ENCODE measurements at regions not wholly inside any gene's neighbourhood (a gene's known extent, or its start where the extent isn't known, plus 50 kb on each side); places are given as distances from the start of the nearest gene placed in this dataset.

- no peak for DNase-seq (ENCODE audit: low spot score)
Observed at GRCh38 chr2:61774351-61774750, 79.5 kb downstream of the FAM161A start.

DNA sequence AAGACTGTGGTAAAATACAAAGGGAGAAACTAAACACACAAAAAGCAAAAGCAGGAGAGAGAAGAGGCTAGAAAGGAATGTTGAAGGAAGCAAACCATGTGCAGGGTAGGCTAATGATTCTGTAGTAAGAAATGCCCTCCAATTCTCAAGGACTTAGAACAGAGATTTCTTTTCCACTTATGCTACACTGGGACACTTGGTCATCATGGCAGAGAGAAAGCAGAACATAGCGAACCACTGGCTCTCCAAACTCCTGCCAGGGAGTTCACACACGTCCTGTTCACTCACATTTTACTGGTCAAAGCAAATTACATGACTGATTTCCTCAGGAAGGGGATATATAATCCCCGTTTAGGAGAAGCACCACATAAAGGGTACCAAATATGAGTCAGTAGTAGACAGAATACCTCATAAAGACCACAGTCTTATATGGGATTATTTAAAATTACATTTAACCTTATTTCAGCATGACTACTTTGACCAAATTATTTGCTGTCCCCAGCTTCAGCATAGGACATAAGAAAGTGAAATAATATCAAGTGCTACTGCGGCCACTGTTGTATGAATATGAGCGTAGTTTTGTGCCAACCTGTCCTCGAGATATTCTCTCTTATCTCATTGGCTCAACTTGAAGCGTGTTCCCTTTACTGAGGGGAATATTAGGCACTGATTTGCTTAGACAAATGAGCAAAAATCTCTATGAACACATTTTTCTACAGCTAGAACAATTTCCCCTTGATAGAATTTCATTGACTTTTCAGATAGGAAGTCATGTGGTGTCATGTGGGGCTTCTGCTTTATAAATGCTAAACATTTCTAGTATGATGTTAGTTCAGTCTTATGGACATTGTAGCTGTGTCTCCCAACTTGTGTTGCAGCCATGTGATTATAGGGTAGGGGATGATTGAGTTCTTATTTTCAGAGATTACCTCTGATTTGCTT is 81.7 kb downstream of the FAM161A start:
- in situ Hi-C loops (cut with HindIII; ENCODE audit: low sequenced_read_pairs): no loop called here

More at GRCh38 chr2:61774351-61774750, 79.5 kb downstream of the FAM161A start:
- in situ Hi-C loops (cut with HindIII; ENCODE audit: low sequenced_read_pairs): no loop called here

DNA sequence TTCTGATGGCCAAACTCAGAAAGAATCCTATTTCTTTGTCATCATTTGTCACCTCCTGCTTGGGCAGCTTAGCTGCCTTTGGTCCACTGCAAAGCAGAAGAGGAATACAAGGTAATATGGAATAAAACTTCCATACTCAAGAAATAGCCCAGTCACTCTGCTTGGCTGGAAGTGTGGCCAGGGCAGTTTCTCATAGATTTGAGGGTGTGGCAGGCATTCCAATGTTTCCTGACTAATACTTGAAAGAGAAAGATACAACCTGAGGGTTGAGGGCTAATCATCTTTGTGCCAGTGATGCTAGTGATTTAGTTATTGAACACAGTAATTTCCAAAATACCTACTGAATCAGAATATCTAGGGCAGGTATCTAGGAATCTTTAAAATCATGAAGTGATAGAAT is 83.1 kb downstream of the FAM161A start:
- in situ Hi-C loops (cut with HindIII; ENCODE audit: low sequenced_read_pairs): no loop called here
- no peak for DNase-seq (ENCODE audit: low spot score)

More for the DNA sequence above, 81.7 kb downstream of the FAM161A start:
- DNase-seq (ENCODE audit: low spot score): no peak

- in situ Hi-C loops (cut with HindIII; ENCODE audit: low sequenced_read_pairs): no loop called here
- no peak for DNase-seq (ENCODE audit: low spot score)
Observed at GRCh38 chr2:61770298-61770697, 83.6 kb downstream of the FAM161A start.

- in situ Hi-C loops (cut with HindIII; ENCODE audit: low sequenced_read_pairs): no loop called here
- no peak for DNase-seq (ENCODE audit: low spot score)
Observed at GRCh38 chr2:61769093-61769675, 84.7 kb downstream of the FAM161A start.

GRCh38 chr2:61764035-61764800 is 89.6 kb downstream of the FAM161A start:
- DNase-seq (ENCODE audit: low spot score): peak; percentile 95
- in situ Hi-C loops (cut with HindIII; ENCODE audit: low sequenced_read_pairs): no loop called here

DNA sequence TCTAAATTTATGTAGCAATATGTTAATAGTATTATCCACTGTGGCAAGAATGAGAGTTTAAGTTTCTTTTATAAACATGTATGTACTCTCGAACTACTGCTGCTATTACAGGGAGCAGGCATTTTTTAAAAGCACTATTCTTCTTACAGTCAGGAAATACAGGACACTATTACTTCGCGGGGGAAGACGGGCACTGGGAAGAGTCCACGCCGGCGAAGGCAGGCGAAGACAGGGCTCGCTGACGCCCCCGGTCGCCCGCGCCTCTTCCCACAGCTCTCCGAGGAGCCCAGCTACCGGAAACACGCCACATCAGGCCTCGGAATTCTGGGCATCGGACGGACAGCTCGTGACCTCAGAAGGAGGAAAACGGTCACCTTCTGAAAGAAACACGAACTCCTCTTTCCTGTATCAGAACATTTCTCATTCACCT is 90.2 kb downstream of the FAM161A start:
- DNase-seq (ENCODE audit: low spot score): peak; percentile 84
- in situ Hi-C loops (cut with HindIII; ENCODE audit: low sequenced_read_pairs): no loop called here

GRCh38 chr2:61762292-61762691 is 91.6 kb downstream of the FAM161A start:
- in situ Hi-C loops (cut with HindIII; ENCODE audit: low sequenced_read_pairs): no loop called here
- no peak for DNase-seq (ENCODE audit: low spot score)

DNA sequence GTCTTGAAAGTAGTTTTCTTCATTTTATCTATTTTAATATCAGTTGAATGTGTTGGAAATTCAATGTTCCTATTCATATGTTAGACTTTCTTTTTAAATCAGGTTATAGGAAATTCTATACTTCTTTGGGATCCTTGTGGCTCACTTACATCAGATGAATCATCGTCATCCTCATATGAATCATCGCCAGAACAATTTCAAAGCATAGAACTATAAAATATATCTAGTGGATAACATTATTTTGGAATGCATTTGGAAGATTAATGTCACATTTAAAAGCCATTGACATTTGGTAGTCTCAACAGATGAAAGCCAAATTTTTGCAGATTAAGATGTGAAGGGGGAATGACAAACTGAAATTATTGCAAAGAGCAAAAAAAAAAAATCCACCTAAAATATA is 94.1 kb downstream of the FAM161A start:
- no peak for DNase-seq (ENCODE audit: low spot score)
- in situ Hi-C loops (cut with HindIII; ENCODE audit: low sequenced_read_pairs): no loop called here

DNA sequence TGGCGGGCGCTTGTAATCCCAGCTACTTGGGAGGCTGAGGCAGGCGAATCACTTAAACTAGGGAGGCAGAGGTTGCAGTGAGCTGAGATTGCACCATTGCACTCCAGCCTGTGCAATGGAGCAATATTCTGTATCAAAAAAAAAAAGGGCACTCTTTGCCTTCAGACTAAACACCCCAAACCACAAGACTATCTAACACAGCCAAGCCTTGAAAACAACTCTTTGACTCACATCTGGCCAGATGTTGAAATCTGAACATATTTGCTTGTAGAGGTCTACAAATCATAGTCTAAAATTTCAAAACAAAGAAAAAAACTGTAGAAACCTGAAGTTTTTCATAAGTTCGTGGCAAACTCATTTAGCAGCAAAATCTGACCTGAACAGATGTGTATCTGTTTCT is 94.9 kb downstream of the FAM161A start:
- no peak for DNase-seq (ENCODE audit: low spot score)
- in situ Hi-C loops (cut with HindIII; ENCODE audit: low sequenced_read_pairs): no loop called here

DNA sequence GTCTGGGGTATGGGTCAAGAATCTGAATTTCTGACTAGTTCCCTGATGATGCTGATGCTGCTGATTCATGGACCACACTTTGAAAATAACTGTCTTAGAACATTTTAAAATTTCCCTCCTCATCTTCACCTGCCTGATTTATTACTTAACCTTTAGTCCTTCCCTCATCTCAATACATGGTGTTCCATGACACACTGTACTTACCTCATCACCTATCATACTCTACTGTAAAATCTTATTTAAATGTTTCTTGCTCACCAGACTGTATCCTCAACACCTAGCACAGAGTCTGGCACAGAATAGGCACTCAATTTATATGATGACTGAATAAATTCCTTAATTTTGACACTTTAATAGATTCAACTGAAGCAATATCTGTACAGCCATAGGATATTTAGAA is 95.7 kb downstream of the FAM161A start:
- in situ Hi-C loops (cut with HindIII; ENCODE audit: low sequenced_read_pairs): no loop called here
- no peak for DNase-seq (ENCODE audit: low spot score)

DNA sequence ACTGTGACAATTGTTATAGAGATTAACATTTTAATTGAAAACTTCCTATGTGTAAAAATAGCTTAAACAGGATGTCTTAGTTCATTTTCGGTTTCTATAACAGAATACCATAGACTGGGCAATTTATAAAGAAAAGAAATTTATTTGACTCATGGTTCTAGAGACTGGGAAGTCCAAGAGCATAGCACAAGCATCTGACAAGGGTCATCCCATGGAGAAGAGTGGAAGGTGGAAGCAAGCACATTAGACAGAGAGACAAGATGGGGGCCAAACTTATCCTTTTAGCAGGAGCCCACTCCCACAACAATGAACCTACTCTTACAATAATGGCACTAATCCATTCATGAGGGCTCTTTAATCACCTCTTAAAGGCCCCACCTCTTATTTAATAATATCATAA is 100.3 kb downstream of the FAM161A start:
- in situ Hi-C loops (cut with HindIII; ENCODE audit: low sequenced_read_pairs): no loop called here
- no peak for DNase-seq (ENCODE audit: low spot score)

DNA sequence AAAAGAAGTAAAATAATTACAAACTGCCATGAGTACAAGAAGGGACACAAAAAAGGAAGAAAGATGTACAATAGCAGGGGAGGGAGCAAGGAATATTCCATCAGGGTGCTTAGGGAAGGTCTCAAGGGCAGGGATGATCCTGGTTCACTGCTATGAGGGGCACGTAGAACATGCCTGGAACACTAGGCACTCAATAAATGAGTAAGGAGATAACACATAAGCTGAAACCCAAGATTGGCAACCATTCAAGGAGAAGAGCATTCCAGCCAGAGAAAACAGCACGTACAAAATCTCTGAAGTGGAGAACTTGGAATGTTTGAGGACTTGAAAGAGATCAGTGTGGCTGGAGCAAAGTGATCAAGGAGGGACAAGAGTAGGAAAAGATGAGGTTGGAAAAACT is 103.2 kb downstream of the FAM161A start:
- in situ Hi-C loops (cut with HindIII; ENCODE audit: low sequenced_read_pairs): no loop called here
- no peak for DNase-seq (ENCODE audit: low spot score)

DNA sequence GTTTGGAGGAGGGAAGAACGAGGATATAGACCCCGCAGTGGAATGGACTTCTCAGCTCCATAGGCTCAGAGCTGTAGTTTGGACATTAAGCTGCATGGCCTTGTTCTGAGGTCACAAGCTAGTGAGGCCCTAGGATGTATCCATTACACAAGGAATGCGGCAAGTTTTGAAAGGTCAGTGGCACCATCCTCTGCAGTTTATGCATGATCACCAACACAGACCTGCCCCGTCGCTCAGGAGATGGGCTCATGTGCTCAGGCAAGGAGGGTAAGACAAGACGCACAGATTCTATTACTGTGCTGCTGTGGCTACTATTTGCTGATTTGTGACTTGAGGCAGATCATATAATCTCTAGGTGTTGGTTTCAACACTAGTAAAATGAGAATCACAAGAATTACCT is 110.9 kb downstream of the FAM161A start:
- in situ Hi-C loops (cut with HindIII; ENCODE audit: low sequenced_read_pairs): no loop called here
- no peak for DNase-seq (ENCODE audit: low spot score)

DNA sequence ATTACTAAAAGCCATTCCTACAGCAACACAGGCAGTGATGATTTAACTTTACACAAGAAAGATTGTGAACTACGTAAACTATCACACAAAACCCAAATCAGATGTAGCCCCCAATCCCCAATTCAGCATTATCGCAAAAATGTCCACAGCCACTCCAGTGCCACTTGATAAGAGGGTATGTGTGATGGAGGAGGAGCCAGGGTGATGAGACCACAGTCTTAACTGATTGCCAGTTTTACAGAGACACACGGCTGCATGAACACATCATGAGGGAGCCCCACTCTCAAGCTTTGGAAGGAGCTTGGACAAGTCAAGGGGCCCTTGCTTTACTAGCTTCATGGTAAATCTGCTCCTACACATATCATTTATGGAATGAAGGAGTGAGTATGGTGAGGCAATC is 116.0 kb downstream of the FAM161A start:
- in situ Hi-C loops (cut with HindIII; ENCODE audit: low sequenced_read_pairs): no loop called here
- DNase-seq (ENCODE audit: low spot score): no peak

- no peak for DNase-seq (ENCODE audit: low spot score)
- in situ Hi-C loops (cut with HindIII; ENCODE audit: low sequenced_read_pairs): no loop called here
Observed at GRCh38 chr2:61736953-61737352, 116.9 kb downstream of the FAM161A start.

- DNase-seq (ENCODE audit: low spot score): no peak
Observed at GRCh38 chr2:61733563-61733962, 120.3 kb downstream of the FAM161A start.

DNA sequence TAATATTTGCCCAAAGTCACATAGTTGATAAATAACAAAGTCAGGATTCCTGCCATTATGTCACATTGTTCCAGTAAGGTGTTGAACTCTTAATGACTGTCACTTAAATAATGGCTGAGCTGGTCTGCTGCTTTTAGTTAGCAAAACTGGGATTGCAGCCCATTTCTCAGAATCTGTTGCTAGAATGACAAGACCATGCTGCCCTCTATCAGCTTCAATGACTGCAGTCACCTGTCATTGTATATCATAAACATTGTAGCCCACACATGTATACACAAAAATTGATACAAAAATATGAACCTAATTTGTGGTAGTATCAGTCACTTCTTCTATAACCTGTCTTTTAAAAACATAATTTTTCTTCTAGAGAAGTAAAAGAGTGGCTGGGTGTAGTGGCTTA is 121.1 kb downstream of the FAM161A start:
- no peak for DNase-seq (ENCODE audit: low spot score)
- in situ Hi-C loops (cut with HindIII; ENCODE audit: low sequenced_read_pairs): no loop called here

More at GRCh38 chr2:61733563-61733962, 120.3 kb downstream of the FAM161A start:
- in situ Hi-C loops (cut with HindIII; ENCODE audit: low sequenced_read_pairs): no loop called here

DNA sequence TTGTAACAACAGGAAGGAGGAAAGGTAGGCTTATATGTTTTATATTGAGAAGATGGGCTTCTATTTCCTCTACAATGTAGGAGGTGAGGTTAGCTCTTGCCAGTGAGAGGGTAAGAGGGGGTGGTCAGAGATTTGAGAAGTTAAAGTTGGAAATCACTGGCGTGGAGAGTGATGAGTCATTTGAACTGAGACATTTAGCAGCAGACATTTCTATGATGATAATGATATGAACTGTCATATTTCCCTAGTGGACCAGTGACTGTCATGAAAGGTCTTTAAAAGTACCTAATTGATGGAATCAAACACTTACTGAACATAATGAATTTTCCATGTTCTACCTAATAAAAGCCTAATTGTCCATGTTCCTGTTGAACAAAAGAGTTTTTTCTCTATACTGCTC is 126.1 kb downstream of the FAM161A start:
- no peak for DNase-seq (ENCODE audit: low spot score)
- in situ Hi-C loops (cut with HindIII; ENCODE audit: low sequenced_read_pairs): no loop called here
